ENCODE measurements at regions not wholly inside any gene's neighbourhood (a gene's known extent, or its start where the extent isn't known, plus 50 kb on each side); places are given as distances from the start of the nearest gene placed in this dataset.
"Not testable (repeated sequence)": the region's sequence is repeated elsewhere in the genome, so short reads cannot be mapped to it uniquely, and the experiment has no call there.

GRCh38 chr17:64724246-64724645 is 62.1 kb upstream of the SMURF2 start:
- DNase-seq (ENCODE audit: low read depth): not testable (repeated sequence)

GRCh38 chr17:64723781-64724180 is 61.7 kb upstream of the SMURF2 start:
- no peak for DNase-seq (ENCODE audit: low read depth)

GRCh38 chr17:64721556-64721955 is 59.4 kb upstream of the SMURF2 start:
- DNase-seq (ENCODE audit: low read depth): not testable (repeated sequence)

- DNase-seq (ENCODE audit: low read depth): not testable (repeated sequence)
Observed at GRCh38 chr17:64720253-64720652, 58.1 kb upstream of the SMURF2 start.

GRCh38 chr17:64719517-64719916 is 57.4 kb upstream of the SMURF2 start:
- not testable (repeated sequence) for DNase-seq (ENCODE audit: low read depth)

- DNase-seq (ENCODE audit: low read depth): not testable (repeated sequence)
Observed at GRCh38 chr17:64718816-64719215, 56.7 kb upstream of the SMURF2 start.

GRCh38 chr17:64718058-64718457 is 56.0 kb upstream of the SMURF2 start:
- DNase-seq (ENCODE audit: low read depth): no peak

- DNase-seq (ENCODE audit: low read depth): not testable (repeated sequence)
Observed at GRCh38 chr17:64716496-64716895, 54.4 kb upstream of the SMURF2 start.

GRCh38 chr17:64713786-64714185 is 51.7 kb upstream of the SMURF2 start:
- not testable (repeated sequence) for DNase-seq (ENCODE audit: low read depth)

GRCh38 chr17:64712557-64713351 is 50.6 kb upstream of the SMURF2 start:
- DNase-seq (ENCODE audit: low read depth): not testable (repeated sequence)

Measured in CMK (cell line).